Erythroblast (primary cell): ENCODE measurements at regions not wholly inside any gene's neighbourhood (a gene's known extent, or its start where the extent isn't known, plus 50 kb on each side); places are given as distances from the start of the nearest gene placed in this dataset.

ENCODE experiments used
- GATA1 ChIP-seq: IDR thresholded peaks from 2 replicates; pipeline ENCODE4 v1.6.1; 2011; ENCODE audit warnings: low read depth, mild to moderate bottlenecking, control low read depth, low read length, moderate library complexity
- POLR2A ChIP-seq: IDR thresholded peaks from 2 replicates; pipeline ENCODE4 v1.6.1; 2011; ENCODE audit warnings: mild to moderate bottlenecking, low read length

GRCh38 chr4:154003378-154003777 lies 214.5 kb upstream of the SFRP2 start:
- TF ChIP-seq POLR2A: no peak
- TF ChIP-seq GATA1: no peak
